Upper lobe of left lung (tissue), 6 donors: ENCODE measurements at regions not wholly inside any gene's neighbourhood (a gene's known extent, or its start where the extent isn't known, plus 50 kb on each side); places are given as distances from the start of the nearest gene placed in this dataset.

Experiments used
- ATAC-seq, 2 donors: fragments of 200-7000 bp; cut with Tn5 transposase; one replicate each; pipeline ENCODE4 v1.9.1; 2022; ENCODE audit warnings: mild to moderate bottlenecking in 2 of 2, moderate library complexity in 2 of 2; ENCODE audit not compliant: low FRiP score in 2 of 2
- DNase-seq, 2 donors: peaks; one replicate each; pipeline ENCODE4 v3.0.0-alpha.2; 2019 to 2020
- H3K27ac ChIP-seq, 4 donors: fragments of 200-600 bp; sonication (generic); one replicate each; pipeline ENCODE4 v1.5.1; 2016 to 2019
- H3K27me3 ChIP-seq, 4 donors: fragments of 200-600 bp; sonication (generic); one replicate each; pipeline ENCODE4 v1.5.1; 2017 to 2019
- H3K36me3 ChIP-seq, 4 donors: fragments of 200-600 bp; sonication (generic); one replicate each; pipeline ENCODE4 v1.5.1; 2016 to 2019
- H3K4me1 ChIP-seq, 4 donors: fragments of 200-600 bp; sonication (generic); one replicate each; pipeline ENCODE4 v1.5.1; 2018 to 2019
- H3K4me3 ChIP-seq, 4 donors: fragments of 200-600 bp; sonication (generic); one replicate each; pipeline ENCODE4 v1.5.1; 2017 to 2019; ENCODE audit warnings: mild to moderate bottlenecking in 2 of 4, moderate library complexity in 1 of 4
- H3K9me3 ChIP-seq, 4 donors: fragments of 200-600 bp; sonication (generic); one replicate each; pipeline ENCODE4 v1.5.1; 2018 to 2019
- CTCF ChIP-seq, 6 experiments: fragments of 450-650 bp in 4 of 6; fragments of 200-600 bp in 2 of 6; sonication (generic) in 2 of 6; IDR thresholded peaks; one replicate each; pipeline ENCODE4 v1.5.1; 2016 to 2019; ENCODE audit warnings: antibody characterized with exemption in 6 of 6
- EP300 ChIP-seq, 4 donors: sonication (generic); formaldehyde crosslinking; IDR thresholded peaks; one replicate each; pipeline ENCODE4 v1.5.1; 2017; ENCODE audit warnings: antibody characterized with exemption in 4 of 4, control low read depth in 2 of 4
- POLR2A ChIP-seq, 4 donors: fragments of 450-650 bp; IDR thresholded peaks; one replicate each; pipeline ENCODE4 v1.5.1; 2016 to 2017; ENCODE audit warnings: antibody characterized with exemption in 4 of 4, mild to moderate bottlenecking in 2 of 4
- POLR2AphosphoS5 ChIP-seq, 2 donors: sonication (generic); formaldehyde crosslinking; IDR thresholded peaks; one replicate each; pipeline ENCODE4 v1.5.1; 2017; ENCODE audit warnings: antibody characterized with exemption in 2 of 2
- WGBS, 2 donors: methylation state at CpG; one replicate each; pipeline ENCODE4 v1.1.5; 2017 to 2018; 5-methylcytosine and 5-hydroxymethylcytosine counted together
- donor health status: DM: no; HTN: no; CAD: no; lungs with moderate emphysema.
- donor health status: DM: no; HTN: yes; CAD: no; lungs with severe emphysema.

GRCh38 chr4:66963084-66963483 lies 582.2 kb downstream of the CENPC start:
- no peak for TF ChIP-seq POLR2A (IDR thresholded peaks at IDR 0.05)
- TF ChIP-seq EP300 (IDR thresholded peaks at IDR 0.05) = no peak
- no peak for TF ChIP-seq POLR2AphosphoS5 (IDR thresholded peaks at IDR 0.05)
- no peak for TF ChIP-seq CTCF (IDR thresholded peaks at IDR 0.05)
- 73 to 77% methylated on average over 3 of the region's 3 CpGs for WGBS, 2 donors
- ATAC-seq = no peak
- H3K9me3 ChIP-seq = no peaks in the 10 kb centered on the region
- no peak for DNase-seq
- H3K4me3 ChIP-seq = no peak overlapping the region
- H3K27me3 ChIP-seq = no peaks in the 10 kb centered on the region
- no peaks in the 10 kb centered on the region for H3K36me3 ChIP-seq
- no peak overlapping the region for H3K27ac ChIP-seq
- no peaks in the 10 kb centered on the region for H3K4me1 ChIP-seq

GRCh38 chr4:66959207-66959606 lies 586.1 kb downstream of the CENPC start:
- Histone ChIP-seq H3K27me3 (no peaks in the 10 kb centered on the region), H3K36me3 (no peaks in the 10 kb centered on the region), H3K4me1 (no peaks in the 10 kb centered on the region), H3K4me3 (no peak overlapping the region), H3K9me3 (no peaks in the 10 kb centered on the region), H3K27ac (no peak overlapping the region)
- DNase-seq (no peak), ATAC-seq (no peak)
- WGBS, 2 donors = 96 to 97% methylated on average over 2 of the region's 2 CpGs
- TF ChIP-seq POLR2AphosphoS5 (IDR thresholded peaks at IDR 0.05) (no peak), EP300 (IDR thresholded peaks at IDR 0.05) (no peak), POLR2A (IDR thresholded peaks at IDR 0.05) (no peak)

- H3K4me3 ChIP-seq = no peak overlapping the region
- H3K36me3 ChIP-seq = no peaks in the 10 kb centered on the region
- H3K27me3 ChIP-seq = no peaks in the 10 kb centered on the region
- DNase-seq (no peak), ATAC-seq (no peak)
- no peaks in the 10 kb centered on the region for H3K9me3 ChIP-seq
- H3K27ac ChIP-seq = no peak overlapping the region
- H3K4me1 ChIP-seq = no peaks in the 10 kb centered on the region
- WGBS, 2 donors = 88 to 92% methylated on average over 1 of the region's 1 CpG
- TF ChIP-seq POLR2AphosphoS5 (IDR thresholded peaks at IDR 0.05) (no peak), CTCF (IDR thresholded peaks at IDR 0.05) (no peak), EP300 (IDR thresholded peaks at IDR 0.05) (no peak), POLR2A (IDR thresholded peaks at IDR 0.05) (no peak)
Measured at GRCh38 chr4:66956852-66957251, 588.5 kb downstream of the CENPC start.

GRCh38 chr4:66956426-66956825 lies 588.9 kb downstream of the CENPC start:
- no peak for DNase-seq
- Histone ChIP-seq H3K27ac (no peak overlapping the region), H3K4me1 (no peaks in the 10 kb centered on the region), H3K27me3 (no peaks in the 10 kb centered on the region), H3K36me3 (no peaks in the 10 kb centered on the region), H3K9me3 (no peaks in the 10 kb centered on the region), H3K4me3 (no peak overlapping the region)
- TF ChIP-seq CTCF (IDR thresholded peaks at IDR 0.05) (no peak), POLR2AphosphoS5 (IDR thresholded peaks at IDR 0.05) (no peak), POLR2A (IDR thresholded peaks at IDR 0.05) (no peak), EP300 (IDR thresholded peaks at IDR 0.05) (no peak)
- WGBS, 2 donors = 83 to 94% methylated on average over 4 to 5 of the region's 6 CpGs
- no peak for ATAC-seq

GRCh38 chr4:66955784-66956183 lies 589.5 kb downstream of the CENPC start:
- DNase-seq (no peak), ATAC-seq (no peak)
- WGBS, 2 donors = 77 to 84% methylated on average over 3 of the region's 3 CpGs
- no peak for TF ChIP-seq EP300 (IDR thresholded peaks at IDR 0.05)
- no peak for TF ChIP-seq CTCF (IDR thresholded peaks at IDR 0.05)
- TF ChIP-seq POLR2A (IDR thresholded peaks at IDR 0.05) = no peak
- no peak for TF ChIP-seq POLR2AphosphoS5 (IDR thresholded peaks at IDR 0.05)
- no peak overlapping the region for H3K4me3 ChIP-seq
- no peak overlapping the region for H3K27ac ChIP-seq
- H3K4me1 ChIP-seq = no peaks in the 10 kb centered on the region
- H3K27me3 ChIP-seq = no peaks in the 10 kb centered on the region
- no peaks in the 10 kb centered on the region for H3K9me3 ChIP-seq
- H3K36me3 ChIP-seq = no peaks in the 10 kb centered on the region
